ENCODE measurements at regions not wholly inside any gene's neighbourhood (a gene's known extent, or its start where the extent isn't known, plus 50 kb on each side); places are given as distances from the start of the nearest gene placed in this dataset.

GRCh38 chr17:62156949-62157348 lies 91.9 kb upstream of the MED13 start:
- TF ChIP-seq POLR2A (IDR thresholded peaks at IDR 0.05), result no peak
- TF ChIP-seq, protein P1, sequence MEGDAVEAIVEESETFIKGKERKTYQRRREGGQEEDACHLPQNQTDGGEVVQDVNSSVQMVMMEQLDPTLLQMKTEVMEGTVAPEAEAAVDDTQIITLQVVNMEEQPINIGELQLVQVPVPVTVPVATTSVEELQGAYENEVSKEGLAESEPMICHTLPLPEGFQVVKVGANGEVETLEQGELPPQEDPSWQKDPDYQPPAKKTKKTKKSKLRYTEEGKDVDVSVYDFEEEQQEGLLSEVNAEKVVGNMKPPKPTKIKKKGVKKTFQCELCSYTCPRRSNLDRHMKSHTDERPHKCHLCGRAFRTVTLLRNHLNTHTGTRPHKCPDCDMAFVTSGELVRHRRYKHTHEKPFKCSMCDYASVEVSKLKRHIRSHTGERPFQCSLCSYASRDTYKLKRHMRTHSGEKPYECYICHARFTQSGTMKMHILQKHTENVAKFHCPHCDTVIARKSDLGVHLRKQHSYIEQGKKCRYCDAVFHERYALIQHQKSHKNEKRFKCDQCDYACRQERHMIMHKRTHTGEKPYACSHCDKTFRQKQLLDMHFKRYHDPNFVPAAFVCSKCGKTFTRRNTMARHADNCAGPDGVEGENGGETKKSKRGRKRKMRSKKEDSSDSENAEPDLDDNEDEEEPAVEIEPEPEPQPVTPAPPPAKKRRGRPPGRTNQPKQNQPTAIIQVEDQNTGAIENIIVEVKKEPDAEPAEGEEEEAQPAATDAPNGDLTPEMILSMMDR (IDR thresholded peaks at IDR 0.05), result no peak
- no peak for TF ChIP-seq EP300 (IDR thresholded peaks at IDR 0.05)

Measured in suprapubic skin (tissue), 3 donors.